Motor neuron (in vitro differentiated cells): ENCODE measurements at regions not wholly inside any gene's neighbourhood (a gene's known extent, or its start where the extent isn't known, plus 50 kb on each side); places are given as distances from the start of the nearest gene placed in this dataset.
A peak's percentile ranks its signal among the peaks of the same experiment; 100 is the strongest.
"Not testable (repeated sequence)": the region's sequence is repeated elsewhere in the genome, so short reads cannot be mapped to it uniquely, and the experiment has no call there.

Experiments used
- ATAC-seq, 8 experiments: fragments of 200-7000 bp; cut with Tn5 transposase; replicated peaks in 6 of 8; 2 replicates each; pipeline ENCODE4 v1.8.0; 2021; ENCODE audit warnings: mild to moderate bottlenecking in 8 of 8, moderate library complexity in 8 of 8
- H3K27ac ChIP-seq, 2 donors: fragments of 250-450 bp; sonication (Bioruptor Pico); 2 replicates each; pipeline ENCODE4 v1.9.0; 2021; ENCODE audit warnings: antibody characterized with exemption in 2 of 2, mild to moderate bottlenecking in 2 of 2, moderate library complexity in 1 of 2
- H3K4me1 ChIP-seq, 2 donors: fragments of 250-450 bp; sonication (Bioruptor Pico); replicated peaks in 1 of 2; 2 replicates each; pipeline ENCODE4 v1.6.1; 2021; ENCODE audit warnings: antibody characterized with exemption in 2 of 2, mild to moderate bottlenecking in 2 of 2, moderate library complexity in 1 of 2
- H3K4me3 ChIP-seq, 5 donors: fragments of 250-450 bp; sonication (Bioruptor Pico); 2 replicates each; pipeline ENCODE4 v1.9.0; 2021; ENCODE audit warnings: antibody characterized with exemption in 5 of 5, mild to moderate bottlenecking in 5 of 5, moderate library complexity in 4 of 5
- WGBS, 10 experiments: fragments of 450-650 bp; shearing (Covaris generic); methylation state at CpG; one replicate each; pipeline ENCODE4 v1.0.0; 2022; 5-methylcytosine and 5-hydroxymethylcytosine counted together
- in situ Hi-C, 9 experiments: fragments of 400-800 bp; cut with MboI; loops; one replicate each; pipeline ENCODE4 v1.15.0; 2021; ENCODE audit warnings: low sequenced_read_pairs in 9 of 9, low pct_unique_long_range_greater_than_20kb in 2 of 9; ENCODE audit not compliant: unreplicated experiment in 9 of 9

- in situ Hi-C loops, result no loop called here
Observed at GRCh38 chr6:93183531-93183972, 235.8 kb downstream of the EPHA7 start.

GRCh38 chr6:93182938-93183479, 236.3 kb downstream of the EPHA7 start:
- H3K27ac ChIP-seq, result no peak overlapping the region

More at GRCh38 chr6:93183531-93183972, 235.8 kb downstream of the EPHA7 start:
- 12 to 66% (median 35%) methylated on average over 1 to 3 of the region's 3 CpGs; no CpG with 5 or more reads in 3 of the 10 experiments for WGBS, 10 experiments
- H3K4me1 ChIP-seq, result peaks cover 6 to 7% of the 10 kb centered on the region in 2 donors
- ATAC-seq, result peak in 5 of 8 experiments; percentile 31 to 63 (median 61)
- no peak overlapping the region for H3K4me3 ChIP-seq
- H3K27ac ChIP-seq, result no peak overlapping the region

GRCh38 chr6:93177918-93178317, 241.4 kb downstream of the EPHA7 start:
- no peak for ATAC-seq
- Histone ChIP-seq H3K4me3 (no peak overlapping the region), H3K27ac (no peak overlapping the region), H3K4me1 (no peaks in the 10 kb centered on the region)
- 0 to 95% (median 81%) methylated on average over 1 to 2 of the region's 2 CpGs; no CpG with 5 or more reads in 4 of the 10 experiments for WGBS, 10 experiments
- in situ Hi-C loops, result no loop called here

More at GRCh38 chr6:93182938-93183479, 236.3 kb downstream of the EPHA7 start:
- Histone ChIP-seq H3K4me3 (no peak overlapping the region), H3K4me1 (peaks cover 6 to 7% of the 10 kb centered on the region in 2 donors)
- WGBS, 10 experiments, result 33 to 80% (median 60%) methylated on average over 1 to 2 of the region's 2 CpGs; no CpG with 5 or more reads in 1 of the 10 experiments
- ATAC-seq, result no peak
- in situ Hi-C loops, result no loop called here

- in situ Hi-C loops, result no loop called here
- Histone ChIP-seq H3K27ac (no peak overlapping the region), H3K4me1 (no peaks in the 10 kb centered on the region), H3K4me3 (no peak overlapping the region)
- WGBS, 10 experiments, result 25 to 80% (median 57%) methylated on average over 1 to 3 of the region's 3 CpGs; no CpG with 5 or more reads in 3 of the 10 experiments
- ATAC-seq, result no peak
Observed at GRCh38 chr6:93177438-93177837, 241.9 kb downstream of the EPHA7 start.

GRCh38 chr6:93176070-93176469, 243.3 kb downstream of the EPHA7 start:
- Histone ChIP-seq H3K27ac (no peak overlapping the region), H3K4me3 (no peak overlapping the region), H3K4me1 (no peaks in the 10 kb centered on the region)
- in situ Hi-C loops, result no loop called here
- no peak for ATAC-seq
- WGBS, 10 experiments, result 0 to 100% (median 100%) methylated on average over 1 of the region's 1 CpG; no CpG with 5 or more reads in 4 of the 10 experiments

- in situ Hi-C loops, H3K4me3 ChIP-seq, ATAC-seq, H3K27ac ChIP-seq, H3K4me1 ChIP-seq: not testable (repeated sequence)
- WGBS, 10 experiments, result no CpG with 5 or more reads among the region's 10 CpGs
Observed at GRCh38 chr6:93173573-93173972, 245.8 kb downstream of the EPHA7 start.

GRCh38 chr6:93165850-93166430, 253.4 kb downstream of the EPHA7 start:
- ATAC-seq, result no peak
- H3K4me3 ChIP-seq, result no peak overlapping the region
- in situ Hi-C loops, result no loop called here
- H3K4me1 ChIP-seq, result no peaks in the 10 kb centered on the region
- no peak overlapping the region for H3K27ac ChIP-seq
- 28 to 97% (median 80%) methylated on average over 2 to 3 of the region's 3 CpGs; no CpG with 5 or more reads in 1 of the 10 experiments for WGBS, 10 experiments

- Histone ChIP-seq H3K4me3 (no peak overlapping the region), H3K27ac (no peak overlapping the region), H3K4me1 (no peaks in the 10 kb centered on the region)
- in situ Hi-C loops, result no loop called here
- peak in 5 of 8 experiments; percentile 20 to 78 (median 38) for ATAC-seq
Observed at GRCh38 chr6:93164781-93165180, 254.6 kb downstream of the EPHA7 start.

- Histone ChIP-seq H3K4me1 (no peaks in the 10 kb centered on the region), H3K4me3 (no peak overlapping the region), H3K27ac (no peak overlapping the region)
- in situ Hi-C loops, result no loop called here
- ATAC-seq, result no peak
- 0 to 100% (median 80%) methylated on average over 1 to 3 of the region's 3 CpGs; no CpG with 5 or more reads in 4 of the 10 experiments for WGBS, 10 experiments
Observed at GRCh38 chr6:93163146-93163545, 256.2 kb downstream of the EPHA7 start.

GRCh38 chr6:93139408-93140081, 279.8 kb downstream of the EPHA7 start:
- Histone ChIP-seq H3K4me1 (no peaks in the 10 kb centered on the region), H3K27ac (no peak overlapping the region), H3K4me3 (no peak overlapping the region)
- in situ Hi-C loops, result no loop called here
- no peak for ATAC-seq
- 6 to 100% (median 80%) methylated on average over 1 to 4 of the region's 4 CpGs for WGBS, 10 experiments

- in situ Hi-C loops, result no loop called here
- no peak for ATAC-seq
- Histone ChIP-seq H3K4me3 (no peak overlapping the region), H3K4me1 (no peaks in the 10 kb centered on the region), H3K27ac (no peak overlapping the region)
- WGBS, 10 experiments, result 13 to 100% (median 86%) methylated on average over 1 to 2 of the region's 2 CpGs; no CpG with 5 or more reads in 4 of the 10 experiments
Observed at GRCh38 chr6:93136111-93136510, 283.2 kb downstream of the EPHA7 start.

GRCh38 chr6:93124006-93124632, 295.2 kb downstream of the EPHA7 start:
- Histone ChIP-seq H3K4me1 (no peaks in the 10 kb centered on the region), H3K4me3 (no peak overlapping the region), H3K27ac (no peak overlapping the region)
- WGBS, 10 experiments, result 36 to 100% (median 72%) methylated on average over 1 to 2 of the region's 2 CpGs; no CpG with 5 or more reads in 2 of the 10 experiments
- in situ Hi-C loops, result no loop called here
- peak in 1 of 8 experiments; percentile 74 for ATAC-seq

GRCh38 chr6:93123585-93123984, 295.8 kb downstream of the EPHA7 start:
- 33 to 100% (median 75%) methylated on average over 1 to 2 of the region's 2 CpGs; no CpG with 5 or more reads in 3 of the 10 experiments for WGBS, 10 experiments
- H3K27ac ChIP-seq, result no peak overlapping the region
- in situ Hi-C loops, result no loop called here
- H3K4me1 ChIP-seq, result no peaks in the 10 kb centered on the region
- H3K4me3 ChIP-seq, result no peak overlapping the region
- no peak for ATAC-seq
